ENCODE measurements at regions not wholly inside any gene's neighbourhood (a gene's known extent, or its start where the extent isn't known, plus 50 kb on each side); places are given as distances from the start of the nearest gene placed in this dataset.
"Not testable (repeated sequence)": the region's sequence is repeated elsewhere in the genome, so short reads cannot be mapped to it uniquely, and the experiment has no call there.

DNA sequence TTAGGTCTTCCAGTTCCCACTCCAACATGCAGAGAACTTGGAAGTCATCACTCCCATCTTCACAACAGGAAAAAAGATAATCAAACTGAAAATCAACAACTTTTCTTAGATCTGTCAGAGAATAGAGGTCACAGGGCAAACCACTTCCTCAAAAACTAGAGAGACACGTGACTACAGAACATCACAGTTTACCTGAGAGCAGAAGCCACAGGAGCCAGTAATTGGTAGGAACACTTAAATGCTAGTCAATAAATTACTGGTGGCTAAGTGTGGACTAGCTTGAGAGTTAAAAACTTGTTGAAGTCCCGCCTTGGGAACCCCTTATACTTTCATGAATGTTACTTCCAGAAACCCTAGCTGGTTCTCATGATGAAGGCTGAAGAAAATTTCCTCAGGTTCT lies 81.1 kb downstream of the THSD1 start:
- not testable (repeated sequence) for TF ChIP-seq CTCF (IDR thresholded peaks at IDR 0.05); REST (IDR thresholded peaks at IDR 0.05; ENCODE audit: insufficient read depth in 1 of 2, low read depth in 2 of 2, low read length in 1 of 2); POLR2AphosphoS5 (IDR thresholded peaks at IDR 0.05; ENCODE audit: low read depth, low read length)
